ENCODE measurements at regions not wholly inside any gene's neighbourhood (a gene's known extent, or its start where the extent isn't known, plus 50 kb on each side); places are given as distances from the start of the nearest gene placed in this dataset.
"Not testable (repeated sequence)": the region's sequence is repeated elsewhere in the genome, so short reads cannot be mapped to it uniquely, and the experiment has no call there.

DNA sequence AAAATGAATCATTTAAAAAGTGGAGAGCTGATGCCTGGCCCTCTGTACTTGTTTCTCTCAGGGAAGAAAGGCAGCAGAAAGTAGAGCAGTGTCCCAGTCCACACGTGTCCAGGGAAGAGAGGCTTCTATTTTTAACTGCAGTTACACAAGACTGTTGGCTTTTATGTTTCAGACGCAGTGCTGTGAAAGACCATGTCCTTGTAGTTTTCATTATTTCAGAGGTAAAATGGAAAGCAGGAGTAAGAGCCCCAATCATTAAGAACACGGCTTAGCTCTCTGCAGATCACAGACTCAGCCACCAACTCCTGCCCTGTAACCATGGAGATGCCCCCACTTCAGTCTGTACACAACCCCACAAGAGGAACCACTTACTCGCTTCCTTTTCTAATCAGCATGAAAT is 336.3 kb downstream of the DAD1 start:
- no peak for DNase-seq (ENCODE audit: low read depth)

DNA sequence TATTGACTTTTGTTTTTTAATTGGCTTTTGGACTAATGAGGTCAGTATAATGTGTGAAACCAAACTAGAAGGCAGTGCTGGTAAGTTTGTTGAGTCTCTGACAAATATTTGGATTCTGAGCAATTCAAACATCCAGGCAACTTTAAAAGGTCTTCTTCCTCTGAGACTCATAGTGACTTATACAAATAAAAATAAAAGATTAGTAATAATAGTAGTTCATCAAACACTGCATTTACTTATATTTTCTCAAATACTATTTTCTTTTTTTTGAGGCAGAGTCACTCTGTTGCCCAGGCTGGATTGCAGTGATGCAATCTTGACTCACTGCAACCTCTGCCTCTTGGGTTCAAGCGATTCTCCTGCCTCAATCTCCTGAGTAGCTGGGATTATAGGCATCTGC is 337.9 kb downstream of the DAD1 start:
- no peak for DNase-seq (ENCODE audit: low read depth)

DNA sequence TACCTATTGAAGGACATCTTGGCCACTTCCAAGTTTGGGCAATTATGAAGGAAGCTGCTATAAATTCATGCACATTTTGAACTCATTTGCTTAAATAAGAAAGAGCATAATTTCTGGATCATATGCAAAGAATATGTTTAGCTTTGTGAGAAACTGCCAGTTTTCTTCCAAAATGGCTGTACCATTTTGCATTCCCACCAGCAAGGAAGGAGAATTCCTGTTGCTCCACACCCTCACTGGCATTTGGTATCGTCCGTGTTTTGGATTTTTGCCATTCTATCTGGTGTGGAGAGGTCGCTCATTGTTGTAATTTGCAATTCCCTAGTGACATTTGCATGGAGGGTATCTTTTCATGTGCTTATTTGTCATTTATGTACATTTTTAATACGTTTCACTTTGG is 339.3 kb downstream of the DAD1 start:
- no peak for DNase-seq (ENCODE audit: low read depth)

DNA sequence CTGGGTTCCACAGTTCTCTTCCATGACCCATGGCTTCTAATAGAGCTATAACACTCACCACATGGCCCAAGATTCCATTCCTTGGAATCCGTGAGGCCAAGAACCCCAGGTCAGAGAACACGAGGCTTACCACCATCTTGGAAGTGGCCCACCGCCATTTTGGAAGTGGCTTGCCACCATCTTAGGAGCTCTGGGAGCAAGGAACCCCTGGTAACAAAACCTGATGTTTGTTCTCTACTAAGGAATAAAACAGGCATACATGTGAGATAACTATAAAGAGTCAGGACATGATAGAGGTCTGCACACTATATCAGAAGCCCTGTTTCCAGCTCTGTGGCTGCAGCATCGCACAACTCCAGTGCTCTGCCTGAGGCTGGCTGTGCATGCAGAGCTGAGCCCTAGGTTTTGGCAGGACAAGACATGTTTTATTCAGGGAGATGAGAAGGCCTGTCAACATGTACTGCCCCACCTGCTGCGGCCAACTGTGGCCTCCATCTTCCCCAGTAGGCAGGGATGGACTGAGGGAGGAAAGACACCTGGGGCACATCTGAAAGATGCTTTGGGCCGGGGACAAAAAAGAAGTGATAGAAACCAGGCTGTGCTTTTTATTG is 344.9 kb downstream of the DAD1 start:
- no peak for DNase-seq (ENCODE audit: low read depth)

DNA sequence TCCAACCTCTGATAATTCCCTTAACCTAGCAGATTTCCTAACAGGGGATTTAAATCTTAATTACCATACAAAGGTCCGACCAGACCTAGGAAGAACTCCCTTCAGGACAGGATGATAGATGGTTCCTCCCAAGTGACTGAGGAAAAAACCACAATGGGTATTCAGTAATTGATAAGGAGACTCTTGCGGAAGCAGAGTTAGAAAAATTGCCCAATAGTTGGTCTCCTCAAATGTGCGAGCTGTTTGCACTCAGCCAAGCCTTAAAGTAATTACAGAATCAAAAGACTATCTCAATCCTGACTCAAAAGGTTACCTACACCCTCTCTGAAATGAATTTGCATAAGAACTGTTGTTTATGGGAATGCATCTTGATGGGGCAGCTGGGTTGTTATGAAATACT is 350.7 kb downstream of the DAD1 start:
- DNase-seq (ENCODE audit: low read depth): not testable (repeated sequence)

DNA sequence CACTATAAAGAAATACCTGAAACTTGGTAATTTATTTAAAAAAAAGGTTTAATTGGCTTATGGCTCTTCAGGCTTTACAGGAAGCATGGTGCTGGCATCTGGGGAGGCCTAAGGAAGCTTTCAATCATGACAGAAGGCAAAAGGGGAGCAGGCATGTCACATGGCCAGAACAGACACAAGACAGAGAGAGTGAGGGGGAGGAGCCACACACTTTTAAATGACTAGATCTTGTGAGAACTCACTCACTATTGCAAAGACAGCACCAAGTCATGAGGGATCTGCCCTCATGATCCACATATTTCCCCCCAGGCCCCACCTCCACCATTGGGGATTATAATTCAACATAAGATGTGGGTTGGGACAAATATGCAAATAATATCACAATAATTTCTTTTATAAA is 355.6 kb downstream of the DAD1 start:
- no peak for DNase-seq (ENCODE audit: low read depth)

DNA sequence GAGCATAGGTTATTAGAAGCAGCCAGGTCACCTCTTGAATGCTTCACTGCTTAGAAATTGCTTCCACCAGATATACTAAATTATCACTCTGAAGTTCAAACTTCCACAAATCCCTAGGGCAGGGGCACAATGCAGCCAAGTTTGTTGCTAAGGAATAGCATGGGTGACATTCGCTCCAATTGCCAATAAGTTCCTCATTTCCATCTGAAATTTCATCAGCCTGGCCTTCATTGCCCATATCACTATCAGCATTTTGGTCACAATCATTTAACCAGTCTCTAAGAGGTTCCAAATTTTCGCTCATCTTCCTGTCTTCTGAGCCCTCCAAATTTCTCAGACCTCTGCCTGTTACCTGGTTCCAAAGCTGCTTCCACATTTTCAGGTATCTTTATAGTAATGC is 356.1 kb downstream of the DAD1 start:
- no peak for DNase-seq (ENCODE audit: low read depth)

DNA sequence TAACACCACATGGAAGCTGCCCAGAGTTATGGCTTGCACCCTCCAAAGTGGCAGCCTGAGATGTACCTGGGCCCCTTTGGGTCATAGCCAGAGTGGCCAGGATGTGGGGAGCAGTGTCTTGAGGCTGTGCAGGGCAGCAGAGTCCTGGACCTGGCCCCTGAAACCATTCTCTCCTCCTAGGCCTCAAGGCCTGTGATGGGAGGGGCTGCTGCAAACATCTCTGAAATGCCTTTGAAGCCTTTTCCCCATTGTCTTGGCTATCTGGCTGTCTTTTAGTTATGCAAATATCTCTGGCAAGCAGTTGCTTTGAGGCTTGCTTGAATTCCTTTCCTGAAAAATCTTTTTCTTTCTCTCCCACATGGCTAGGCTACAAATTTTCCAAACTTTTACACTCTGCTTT is 356.5 kb downstream of the DAD1 start:
- no peak for DNase-seq (ENCODE audit: low read depth)

DNA sequence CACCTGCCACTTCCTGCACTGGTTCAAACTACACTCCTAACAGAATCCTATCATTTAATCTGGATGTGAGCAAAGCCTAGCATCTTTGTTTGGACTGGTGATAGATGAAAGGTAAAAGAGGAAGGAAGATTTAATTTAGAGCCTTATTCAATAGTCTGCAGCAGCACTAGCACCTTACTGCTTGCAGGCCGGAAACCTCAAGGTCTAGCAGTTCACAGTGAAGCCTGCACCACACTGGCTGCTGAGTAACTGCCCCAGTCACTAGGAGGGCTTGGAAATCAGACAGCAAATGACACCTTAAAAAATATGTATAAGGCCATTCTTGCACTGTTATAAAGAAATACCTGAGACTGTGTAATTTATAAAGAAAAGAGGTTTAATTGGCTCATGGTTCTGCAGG is 358.0 kb downstream of the DAD1 start:
- no peak for DNase-seq (ENCODE audit: low read depth)

DNA sequence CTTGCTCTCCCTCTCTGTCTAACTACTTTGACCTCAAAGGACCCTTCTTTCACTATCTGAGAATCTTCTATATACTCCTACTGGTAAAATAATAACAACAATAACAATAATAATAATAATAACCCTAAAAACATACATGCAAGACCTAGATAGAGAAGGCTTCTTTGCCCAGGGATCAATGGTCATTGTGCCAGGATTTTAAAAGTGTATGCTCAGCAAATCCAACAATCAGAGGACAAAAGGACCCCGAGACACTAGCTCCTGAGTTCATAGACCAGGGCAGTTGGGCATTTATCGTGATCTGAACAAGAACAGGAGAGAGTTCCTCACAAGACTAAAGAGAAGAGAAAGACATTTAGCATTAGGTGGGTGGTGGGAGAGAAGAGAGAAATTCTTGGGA is 358.5 kb downstream of the DAD1 start:
- no peak for DNase-seq (ENCODE audit: low read depth)

DNA sequence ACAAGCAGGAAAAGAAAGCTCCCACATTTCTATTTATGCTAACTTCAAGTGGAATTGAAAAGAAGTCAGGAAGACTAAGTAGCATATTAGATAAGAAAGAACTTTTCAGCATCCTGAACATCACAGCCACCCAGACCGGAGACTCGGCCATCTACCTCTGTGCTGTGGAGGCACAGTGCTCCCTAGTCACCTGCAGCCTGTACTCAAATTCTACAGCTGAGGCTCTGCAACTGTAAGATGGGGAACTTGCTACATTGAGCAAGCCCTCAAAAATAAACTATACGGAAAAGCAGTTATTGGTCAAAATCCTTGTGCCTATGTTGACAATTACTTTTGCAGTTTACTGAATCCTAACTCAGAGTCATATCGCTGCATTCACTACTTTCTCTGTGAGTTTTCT is 361.9 kb downstream of the DAD1 start:
- no peak for DNase-seq (ENCODE audit: low read depth)

DNA sequence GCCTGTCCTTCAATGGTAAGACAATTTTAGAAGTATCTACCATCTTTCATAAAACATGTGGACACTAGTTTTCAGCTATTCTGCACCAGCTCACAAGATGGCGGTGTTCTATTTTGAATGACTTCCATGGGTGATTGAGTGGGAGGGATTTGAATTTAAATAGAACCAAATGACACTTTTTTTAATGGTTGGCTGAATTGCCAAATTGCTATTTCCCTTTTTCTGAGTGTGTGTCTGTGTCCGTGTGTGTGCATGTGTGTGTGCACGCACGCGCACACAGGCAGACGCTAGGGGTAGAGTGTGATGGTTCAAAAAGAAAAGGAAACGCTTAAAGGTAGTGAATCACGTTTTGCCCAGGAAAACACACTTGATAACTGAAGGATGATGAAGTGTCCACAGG is 362.6 kb downstream of the DAD1 start:
- DNase-seq (ENCODE audit: low read depth): no peak

DNA sequence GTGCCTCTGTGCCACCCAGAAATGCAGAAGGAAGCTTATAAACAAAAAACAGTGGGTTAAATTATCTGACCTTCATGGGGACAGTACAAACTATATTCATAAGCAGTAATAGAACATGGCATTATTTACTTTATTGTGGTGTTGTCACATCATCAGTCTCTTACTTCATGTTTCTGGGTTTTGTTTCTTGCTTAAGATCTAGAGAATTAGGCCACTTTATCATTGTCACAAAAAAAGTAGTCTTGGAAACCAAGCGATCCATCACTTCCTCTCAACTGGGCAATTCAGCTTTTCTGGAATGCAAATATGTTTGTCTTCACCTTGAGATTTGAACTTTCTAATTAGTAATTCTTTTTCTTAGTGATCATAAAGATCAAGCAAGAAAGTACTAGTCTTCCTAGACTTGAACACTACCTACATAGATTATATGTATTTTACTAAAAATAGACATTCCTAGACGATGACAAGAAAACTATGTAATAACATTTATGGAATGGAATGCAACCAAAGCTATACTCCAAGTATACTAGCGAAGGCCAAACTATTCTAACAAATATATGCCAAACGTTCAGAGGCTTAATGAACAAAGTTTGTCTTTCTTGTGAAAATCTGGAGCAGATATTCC is 363.4 kb downstream of the DAD1 start:
- DNase-seq (ENCODE audit: low read depth): no peak

DNA sequence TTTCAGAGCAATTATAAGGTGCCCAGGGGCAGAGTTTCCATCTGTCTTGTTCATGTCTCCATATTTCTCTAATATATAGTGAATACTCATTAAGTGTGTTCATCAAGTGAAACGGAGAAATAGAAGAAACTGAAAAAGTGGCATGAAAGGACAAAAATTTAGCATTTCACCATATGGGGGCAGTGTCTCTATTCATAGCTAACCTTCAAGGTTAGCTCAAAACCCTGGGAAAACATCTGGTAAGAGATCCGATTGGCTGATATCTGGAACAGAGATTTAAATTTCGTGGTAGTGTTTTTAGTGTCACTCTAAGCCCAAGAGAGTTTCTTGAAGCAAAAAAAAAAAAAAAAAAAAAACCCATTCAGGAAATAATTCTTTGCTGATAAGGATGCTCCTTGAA is 367.5 kb downstream of the DAD1 start:
- DNase-seq (ENCODE audit: low read depth): no peak

DNA sequence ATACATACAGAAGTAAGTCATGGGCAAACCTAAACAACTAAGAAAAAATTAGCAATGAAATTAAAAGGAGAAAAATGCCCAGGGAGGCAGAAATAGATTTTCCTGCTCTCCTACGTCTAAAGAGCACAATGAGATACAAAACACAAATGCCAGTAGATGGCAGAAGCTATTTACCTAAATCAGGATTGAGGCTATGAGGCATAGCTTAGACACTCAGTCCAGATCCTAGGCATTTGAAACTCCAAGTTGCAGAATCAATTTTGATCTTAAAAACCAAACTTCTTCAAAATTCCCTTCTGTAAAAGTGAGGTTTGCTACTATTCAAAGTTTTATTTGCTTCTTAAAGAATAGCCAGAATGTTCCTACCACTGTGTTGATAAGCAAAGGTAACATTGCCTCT is 368.6 kb downstream of the DAD1 start:
- no peak for DNase-seq (ENCODE audit: low read depth)

DNA sequence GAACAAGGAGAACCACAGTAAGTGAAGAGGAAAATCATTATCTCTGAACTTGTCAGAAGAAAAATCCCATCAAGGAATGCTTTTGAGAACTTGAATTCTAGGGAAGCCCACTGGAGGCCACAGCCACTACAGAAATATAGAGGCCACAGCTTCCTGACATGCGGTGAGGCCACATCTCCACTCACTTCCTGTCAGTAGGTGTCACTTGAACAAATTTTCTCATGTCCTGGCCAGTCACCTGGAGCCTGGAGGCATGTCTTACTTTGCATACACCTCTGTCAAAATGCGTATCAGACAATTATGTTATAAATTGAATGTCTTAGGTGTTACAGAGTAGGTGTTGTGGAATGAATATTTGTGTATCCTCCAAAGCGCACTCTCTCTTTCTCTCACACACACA is 370.3 kb downstream of the DAD1 start:
- no peak for DNase-seq (ENCODE audit: low read depth)

DNA sequence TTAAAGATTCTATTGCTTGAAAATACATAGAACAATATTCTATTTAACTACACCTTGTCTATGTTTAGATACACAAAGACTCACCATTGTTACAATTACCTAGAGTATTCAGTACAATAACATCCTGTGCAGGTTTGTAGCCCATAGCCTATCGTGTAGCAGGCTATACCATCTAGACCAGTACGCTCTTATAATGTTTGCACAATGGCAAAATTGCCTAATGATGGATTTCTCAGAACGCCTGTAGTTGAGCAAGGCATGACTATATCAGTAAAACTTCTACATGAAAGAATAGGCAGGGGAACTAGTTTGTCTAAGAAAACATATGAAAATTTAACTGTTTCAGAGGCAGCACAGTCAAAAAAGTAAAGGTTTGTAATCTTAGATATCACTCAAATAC is 375.9 kb downstream of the DAD1 start:
- no peak for DNase-seq (ENCODE audit: low read depth)

DNA sequence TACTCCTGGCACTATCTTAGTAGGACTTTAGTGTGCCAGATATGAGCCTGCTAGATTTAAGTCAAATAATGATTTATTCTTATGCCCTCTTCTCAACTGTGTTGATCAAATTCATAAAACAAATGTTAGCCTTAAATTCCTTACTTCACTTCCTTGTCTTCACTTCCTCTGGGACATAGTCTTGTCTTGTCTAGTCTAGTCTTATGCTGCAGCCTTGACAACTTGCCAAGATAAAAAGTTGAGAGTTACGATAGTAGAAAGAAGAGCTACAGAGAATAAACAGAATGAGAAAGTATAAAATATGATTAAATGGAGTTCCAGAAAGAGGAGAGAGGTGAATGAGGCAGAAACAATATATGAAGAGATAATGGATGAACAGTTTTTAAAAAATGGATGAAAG is 378.1 kb downstream of the DAD1 start:
- DNase-seq (ENCODE audit: low read depth): no peak

DNA sequence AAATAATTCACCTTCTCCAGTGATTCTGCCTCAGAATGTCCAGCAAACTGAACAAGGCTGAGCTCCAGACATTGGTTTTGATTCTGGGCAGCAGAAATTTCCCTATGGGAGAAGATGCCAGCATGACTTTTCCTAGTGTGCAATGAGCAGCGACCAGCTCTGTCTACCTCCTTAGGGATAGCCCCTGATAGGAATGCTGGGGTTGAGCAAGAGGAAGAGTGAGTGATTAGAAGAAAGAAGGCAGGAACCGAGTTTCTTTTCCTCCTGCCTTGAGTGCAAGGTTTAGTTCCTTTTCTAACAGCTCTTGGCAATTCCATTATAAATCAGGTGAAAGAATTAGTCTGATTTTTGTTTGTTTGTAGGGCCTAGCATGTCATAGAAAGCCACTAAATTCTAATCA is 379.0 kb downstream of the DAD1 start:
- no peak for DNase-seq (ENCODE audit: low read depth)

DNA sequence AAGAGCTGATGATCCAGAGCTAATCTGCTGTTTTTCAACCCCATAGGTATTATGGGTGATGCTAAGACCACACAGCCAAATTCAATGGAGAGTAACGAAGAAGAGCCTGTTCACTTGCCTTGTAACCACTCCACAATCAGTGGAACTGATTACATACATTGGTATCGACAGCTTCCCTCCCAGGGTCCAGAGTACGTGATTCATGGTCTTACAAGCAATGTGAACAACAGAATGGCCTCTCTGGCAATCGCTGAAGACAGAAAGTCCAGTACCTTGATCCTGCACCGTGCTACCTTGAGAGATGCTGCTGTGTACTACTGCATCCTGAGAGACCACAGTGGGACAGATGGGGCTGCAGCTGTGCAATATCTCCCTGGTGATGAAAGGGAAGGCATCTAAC is 386.0 kb downstream of the DAD1 start:
- no peak for DNase-seq (ENCODE audit: low read depth)

DNA sequence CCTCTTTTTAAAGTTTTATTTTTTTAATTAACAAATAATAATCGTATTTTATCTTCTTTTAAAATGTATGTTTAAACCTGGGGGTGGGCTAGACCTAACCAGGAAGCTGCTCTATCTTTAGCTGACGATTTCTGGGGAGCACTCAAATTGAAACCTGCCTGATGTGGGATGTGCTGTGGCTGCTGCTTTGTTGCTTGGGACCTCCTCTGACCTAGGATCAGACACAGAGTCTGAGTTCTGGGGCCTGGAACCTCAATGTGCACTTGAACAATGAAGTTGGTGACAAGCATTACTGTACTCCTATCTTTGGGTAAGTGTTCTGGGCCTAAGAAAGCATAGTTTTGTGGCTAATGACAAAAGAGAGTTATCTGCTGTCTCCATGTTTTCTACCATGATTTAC is 386.7 kb downstream of the DAD1 start:
- DNase-seq (ENCODE audit: low read depth): no peak

DNA sequence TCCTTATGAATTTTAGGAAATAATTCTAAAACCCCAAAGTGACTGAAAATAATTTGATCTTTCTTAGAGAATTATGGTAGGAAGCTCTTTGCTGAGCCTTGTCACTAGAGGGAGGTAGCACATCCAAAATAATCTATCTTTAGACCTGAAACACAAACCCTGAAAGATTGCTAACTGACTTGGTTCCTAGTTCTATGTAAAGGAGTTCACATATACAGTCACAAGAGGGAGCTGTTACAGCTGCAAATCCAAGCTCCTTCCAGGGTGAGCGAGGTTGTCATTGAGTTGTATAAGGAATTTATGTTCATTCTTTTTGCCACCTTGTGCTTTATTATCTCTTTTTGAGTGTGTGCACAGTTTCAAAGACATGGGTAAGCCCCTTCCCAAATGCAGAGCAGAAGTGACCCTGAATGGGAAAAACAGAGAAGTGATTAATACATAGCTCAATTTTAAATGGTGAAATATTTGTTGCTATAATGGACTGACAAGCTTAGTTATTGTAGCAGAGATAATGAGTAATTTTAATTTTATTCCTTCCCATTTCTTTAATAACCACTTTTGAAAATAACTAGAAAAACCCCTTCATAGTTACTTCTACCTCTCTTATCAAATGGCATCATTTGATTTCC is 387.9 kb downstream of the DAD1 start:
- no peak for DNase-seq (ENCODE audit: low read depth)

DNA sequence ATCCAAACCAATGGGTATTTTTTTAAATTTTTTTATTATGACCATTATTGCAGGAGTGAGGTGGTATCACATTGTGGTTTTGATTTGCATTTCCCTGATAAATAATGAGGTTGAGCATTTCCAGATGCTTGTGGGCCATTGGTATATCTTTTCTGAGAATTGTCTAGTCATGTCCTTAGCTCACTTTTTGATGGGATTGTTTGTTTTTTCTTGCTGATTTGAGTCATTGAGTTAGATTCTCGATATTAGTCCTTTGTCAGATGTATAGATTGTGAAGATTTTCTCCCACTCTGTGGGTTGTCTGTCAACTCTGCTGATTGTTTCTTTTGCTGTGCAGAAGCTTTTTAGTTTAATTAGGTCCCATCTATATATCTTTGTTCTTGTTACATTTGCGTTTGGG is 388.9 kb downstream of the DAD1 start:
- DNase-seq (ENCODE audit: low read depth): not testable (repeated sequence)

DNA sequence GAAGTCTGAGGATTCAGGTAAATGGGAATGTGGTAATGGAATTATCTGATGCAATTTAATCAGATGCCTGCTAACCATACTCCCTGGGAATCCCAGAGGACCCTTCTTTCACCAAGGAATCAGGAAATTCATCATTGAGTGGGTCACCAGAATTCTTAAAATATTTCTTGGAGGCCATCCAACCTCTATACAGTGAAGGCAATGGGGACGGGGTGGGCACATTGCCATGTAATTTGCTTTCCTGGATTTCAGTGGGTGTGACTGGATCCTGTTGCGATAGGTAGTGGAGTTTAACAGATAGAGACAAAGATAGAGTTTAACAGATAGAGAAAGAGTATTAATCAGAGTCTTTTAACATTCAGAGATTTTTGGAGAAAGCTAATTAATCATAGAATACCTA is 394.4 kb downstream of the DAD1 start:
- DNase-seq (ENCODE audit: low read depth): no peak

Data from stimulated activated CD8-positive, alpha-beta memory T cell treated with anti-CD3 and anti-CD28 coated beads, Interleukin-7, amount 100 ng/mL, for 24 hours (primary cell).